Glomerular endothelial cell (primary cell): ENCODE measurements at regions not wholly inside any gene's neighbourhood (a gene's known extent, or its start where the extent isn't known, plus 50 kb on each side); places are given as distances from the start of the nearest gene placed in this dataset.

ENCODE experiments used
- DNase-seq: peaks from one replicate; pipeline ENCODE4 v3.0.0-alpha.2; 2011; ENCODE audit warnings: low read depth, low spot score; ENCODE audit errors: extremely low read depth

- DNase-seq: no peak
These were observed 1025.2 kb downstream of the TBC1D22A start for GRCh38 chr22:47787501-47788227.

- no peak for DNase-seq
These were observed 1024.3 kb downstream of the TBC1D22A start for GRCh38 chr22:47786650-47787290.

GRCh38 chr22:47784991-47785390 lies 1022.5 kb downstream of the TBC1D22A start:
- no peak for DNase-seq

GRCh38 chr22:47784367-47784983 lies 1022.0 kb downstream of the TBC1D22A start:
- no peak for DNase-seq

- DNase-seq: no peak
These were observed 1021.2 kb downstream of the TBC1D22A start for GRCh38 chr22:47783433-47784366.

GRCh38 chr22:47782328-47783075 lies 1020.1 kb downstream of the TBC1D22A start:
- DNase-seq: no peak

GRCh38 chr22:47781427-47782111 lies 1019.1 kb downstream of the TBC1D22A start:
- DNase-seq: no peak

- DNase-seq: no peak
These were observed 1018.6 kb downstream of the TBC1D22A start for GRCh38 chr22:47781024-47781423.

GRCh38 chr22:47780281-47780875 lies 1017.9 kb downstream of the TBC1D22A start:
- DNase-seq: no peak

GRCh38 chr22:47779474-47779873 lies 1017.0 kb downstream of the TBC1D22A start:
- DNase-seq: no peak

- no peak for DNase-seq
These were observed 1015.8 kb downstream of the TBC1D22A start for GRCh38 chr22:47778160-47778658.

GRCh38 chr22:47777426-47777825 lies 1015.0 kb downstream of the TBC1D22A start:
- no peak for DNase-seq

GRCh38 chr22:47776329-47776728 lies 1013.9 kb downstream of the TBC1D22A start:
- DNase-seq: no peak

- DNase-seq: no peak
These were observed 1013.2 kb downstream of the TBC1D22A start for GRCh38 chr22:47775686-47776085.

- DNase-seq: no peak
These were observed 1012.7 kb downstream of the TBC1D22A start for GRCh38 chr22:47775191-47775590.

GRCh38 chr22:47773635-47774034 lies 1011.2 kb downstream of the TBC1D22A start:
- DNase-seq: no peak

GRCh38 chr22:47772864-47773263 lies 1010.4 kb downstream of the TBC1D22A start:
- DNase-seq: no peak

- DNase-seq: no peak
These were observed 1007.2 kb downstream of the TBC1D22A start for GRCh38 chr22:47769652-47770051.

GRCh38 chr22:47768027-47768426 lies 1005.6 kb downstream of the TBC1D22A start:
- no peak for DNase-seq
